ENCODE measurements at regions not wholly inside any gene's neighbourhood (a gene's known extent, or its start where the extent isn't known, plus 50 kb on each side); places are given as distances from the start of the nearest gene placed in this dataset.
"Not testable (repeated sequence)": the region's sequence is repeated elsewhere in the genome, so short reads cannot be mapped to it uniquely, and the experiment has no call there.

DNA sequence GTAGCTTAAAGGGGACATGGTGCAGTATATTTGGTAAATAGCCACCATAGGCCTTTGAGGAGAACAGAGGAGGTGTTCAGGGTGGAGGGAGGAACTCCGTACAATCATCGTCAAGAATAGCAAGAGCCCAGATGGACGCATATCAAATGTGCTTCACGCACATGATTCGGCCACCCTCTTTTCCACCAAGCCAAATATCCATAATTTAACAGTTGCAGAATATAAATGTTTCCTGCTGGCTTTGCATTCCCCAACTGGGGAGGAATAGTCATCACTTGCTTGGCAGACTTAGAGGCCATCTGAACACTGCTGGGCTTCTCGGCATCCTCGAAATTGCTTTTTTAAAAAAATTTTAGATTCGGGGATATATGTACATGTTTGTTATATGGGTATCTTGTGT lies 111.9 kb upstream of the ERCC4 start:
- DNase-seq (ENCODE audit: low spot score): no peak

DNA sequence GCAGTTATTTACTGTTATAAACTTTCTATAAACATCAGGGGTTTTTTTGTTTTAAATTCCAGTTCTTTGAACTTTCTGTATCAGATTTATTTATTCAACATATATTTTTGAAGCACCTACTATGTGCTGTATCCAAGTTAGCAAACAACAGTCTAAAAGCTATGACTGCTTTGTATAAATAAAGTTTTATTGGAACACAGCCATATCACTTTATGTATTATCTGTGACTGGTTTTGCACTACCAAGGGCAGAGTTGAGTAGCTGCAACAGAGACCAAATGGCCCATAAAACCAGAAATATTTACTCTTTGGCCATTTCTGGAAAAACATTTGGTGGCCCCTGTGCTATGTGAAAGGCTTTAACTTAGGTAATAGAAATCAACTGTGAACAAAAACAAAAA lies 110.2 kb upstream of the ERCC4 start:
- DNase-seq (ENCODE audit: low spot score): no peak

DNA sequence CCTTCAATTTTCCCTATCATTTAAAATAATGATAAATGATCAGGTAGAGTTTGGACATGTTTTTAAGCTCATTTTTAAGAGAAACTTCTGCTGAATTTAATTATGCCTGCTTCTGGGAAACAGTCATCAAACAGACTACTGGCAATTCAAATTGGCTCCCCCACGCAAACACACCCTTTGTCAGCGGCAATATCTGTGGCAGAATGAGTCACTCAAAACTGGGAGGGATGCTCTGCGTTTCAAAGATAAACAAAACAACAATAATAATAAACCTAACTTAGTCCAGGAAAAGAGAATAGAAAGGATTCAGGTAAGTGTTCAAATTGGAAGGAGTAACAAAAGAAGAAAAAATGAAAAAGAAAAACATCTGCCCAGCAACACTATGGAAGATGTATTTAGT lies 108.1 kb upstream of the ERCC4 start:
- no peak for DNase-seq (ENCODE audit: low spot score)

DNA sequence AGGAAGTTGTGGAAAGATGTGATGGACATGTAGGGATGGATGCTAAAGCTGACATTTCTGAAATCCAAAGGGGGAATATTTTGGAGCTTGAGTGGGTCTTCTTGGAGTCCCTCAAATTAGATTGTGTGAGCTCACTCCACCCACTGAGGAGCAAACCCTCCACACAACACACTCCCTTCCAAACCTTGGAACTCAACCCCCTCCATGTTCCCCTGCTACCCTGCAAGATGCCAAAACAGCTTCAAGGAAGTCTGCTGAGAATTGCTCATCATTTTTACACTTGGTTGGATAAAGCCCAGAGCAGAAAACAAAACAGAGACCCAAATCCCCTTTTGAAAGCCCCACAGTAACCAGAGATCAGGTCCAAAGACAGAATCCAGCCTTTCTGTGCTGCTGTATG lies 103.3 kb upstream of the ERCC4 start:
- DNase-seq (ENCODE audit: low spot score): no peak

DNA sequence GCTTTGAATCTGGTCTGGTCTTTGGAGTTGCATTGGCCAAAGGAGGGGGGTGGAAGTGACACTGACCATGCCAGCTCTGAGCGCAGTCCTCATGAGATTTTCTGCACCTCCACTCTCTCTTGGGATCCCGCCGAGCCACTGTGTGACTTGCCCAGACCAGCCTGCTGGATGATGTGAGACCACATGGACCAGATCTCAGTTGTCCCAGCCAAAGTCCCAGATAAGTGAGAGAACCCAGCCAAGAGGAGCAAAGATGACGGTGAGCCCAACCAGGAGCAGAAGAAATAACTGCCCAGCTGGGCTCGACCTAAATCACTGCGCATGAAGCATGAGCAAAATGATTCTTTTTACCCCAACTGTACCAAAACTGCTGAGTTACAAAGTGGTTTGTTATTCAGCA lies 96.5 kb upstream of the ERCC4 start:
- no peak for DNase-seq (ENCODE audit: low spot score)

DNA sequence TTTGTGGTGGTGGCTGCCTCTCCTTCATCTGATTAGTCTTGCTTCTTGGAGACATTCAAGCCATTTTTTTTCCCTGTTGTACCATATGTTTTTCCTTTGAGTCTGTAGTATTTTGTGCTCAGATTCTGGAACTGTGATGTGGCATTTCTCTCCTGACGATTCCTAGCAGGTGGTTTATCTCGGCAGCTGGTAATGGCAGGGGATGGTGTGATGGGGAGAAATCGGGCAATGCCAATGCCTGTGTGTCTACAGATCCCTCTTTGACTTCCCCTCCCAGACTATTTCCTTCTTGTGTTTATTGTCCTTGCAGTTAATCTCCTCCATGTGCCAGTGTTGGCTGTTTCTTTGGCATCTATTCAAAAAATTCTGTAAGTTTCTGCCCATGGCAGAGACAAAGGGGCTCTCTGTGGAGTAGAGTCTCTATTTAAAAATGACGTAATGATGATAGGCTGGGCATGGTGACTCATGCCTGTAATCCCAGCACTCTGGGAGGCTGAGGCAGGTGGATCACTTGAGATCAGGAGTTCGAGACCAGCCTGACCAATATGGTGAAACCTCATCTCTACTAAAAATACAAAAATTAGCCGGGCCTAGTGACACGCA lies 90.2 kb upstream of the ERCC4 start:
- DNase-seq (ENCODE audit: low spot score): no peak

DNA sequence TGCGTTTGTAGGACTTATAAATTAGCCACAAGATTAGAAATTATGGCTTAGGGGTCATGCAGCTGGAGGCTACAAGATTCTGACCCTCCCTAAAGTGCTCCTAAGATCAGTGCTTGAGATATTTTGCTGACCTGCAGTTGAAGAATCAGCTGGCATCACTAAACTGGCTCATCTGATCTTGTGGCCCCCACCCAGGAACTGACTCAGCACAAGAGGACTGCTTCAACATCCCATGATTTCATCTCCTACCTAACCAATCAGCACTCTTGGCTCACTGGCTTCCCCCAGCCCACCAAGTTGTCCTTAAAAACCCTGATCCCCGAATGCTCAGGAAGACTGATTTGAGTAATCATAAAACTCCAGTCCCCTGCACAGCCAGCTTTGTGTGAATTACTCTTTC lies 86.4 kb upstream of the ERCC4 start:
- no peak for DNase-seq (ENCODE audit: low spot score)

DNA sequence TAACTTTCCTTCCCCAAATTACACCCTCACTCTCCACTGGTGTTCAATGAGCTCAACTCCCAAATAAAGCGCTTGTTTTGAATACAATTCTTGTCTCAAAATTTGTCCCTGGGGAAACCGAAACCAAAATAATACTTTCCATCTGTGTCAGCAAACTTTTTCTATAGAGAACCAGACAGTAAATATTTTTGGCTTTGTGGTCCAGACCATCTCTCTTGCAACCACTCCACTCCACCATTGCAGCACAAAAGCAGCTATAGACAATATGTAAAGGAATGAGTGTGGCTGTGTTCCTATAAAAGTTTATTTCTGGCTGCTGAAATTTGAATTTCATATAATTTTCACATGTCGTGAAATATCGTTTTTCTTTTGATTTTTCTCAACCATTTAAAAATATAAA lies 84.6 kb upstream of the ERCC4 start:
- no peak for DNase-seq (ENCODE audit: low spot score)

DNA sequence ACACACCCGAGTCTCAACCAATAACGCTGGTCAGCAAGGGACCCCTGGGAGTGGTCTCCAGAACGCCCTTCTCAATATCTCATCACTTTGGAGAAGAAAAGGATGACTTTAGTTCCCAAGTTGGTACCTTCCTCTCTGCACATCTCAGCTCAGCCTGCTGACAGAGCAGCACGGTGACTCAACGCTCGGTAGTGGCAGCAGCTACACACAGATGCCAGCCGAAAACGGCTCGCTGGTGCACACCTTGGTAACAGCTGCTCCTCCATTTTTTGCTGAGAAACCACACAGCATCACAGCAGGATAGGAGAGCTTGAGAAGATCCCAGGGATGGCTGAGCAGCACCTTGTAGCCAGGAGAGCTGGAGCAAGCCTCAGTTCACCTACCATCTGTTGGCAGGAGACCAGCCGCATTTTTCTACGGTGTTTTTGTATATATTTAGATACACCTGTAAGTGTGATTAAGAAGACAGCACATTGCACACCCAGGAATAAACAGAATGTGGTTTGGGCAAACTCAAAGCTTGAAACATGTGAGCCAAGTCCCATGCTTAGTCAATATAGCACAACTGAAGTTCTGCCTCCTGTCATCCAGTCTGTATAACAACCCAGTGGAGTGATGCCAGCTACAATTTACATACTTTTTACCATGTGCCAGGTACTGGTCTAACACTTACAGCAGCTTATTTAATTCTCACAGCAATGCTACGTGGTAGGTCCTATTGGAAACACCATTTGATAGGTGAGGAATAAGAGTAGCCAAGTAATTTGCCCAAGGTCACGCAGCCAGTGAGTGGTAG lies 83.8 kb upstream of the ERCC4 start:
- no peak for DNase-seq (ENCODE audit: low spot score)

DNA sequence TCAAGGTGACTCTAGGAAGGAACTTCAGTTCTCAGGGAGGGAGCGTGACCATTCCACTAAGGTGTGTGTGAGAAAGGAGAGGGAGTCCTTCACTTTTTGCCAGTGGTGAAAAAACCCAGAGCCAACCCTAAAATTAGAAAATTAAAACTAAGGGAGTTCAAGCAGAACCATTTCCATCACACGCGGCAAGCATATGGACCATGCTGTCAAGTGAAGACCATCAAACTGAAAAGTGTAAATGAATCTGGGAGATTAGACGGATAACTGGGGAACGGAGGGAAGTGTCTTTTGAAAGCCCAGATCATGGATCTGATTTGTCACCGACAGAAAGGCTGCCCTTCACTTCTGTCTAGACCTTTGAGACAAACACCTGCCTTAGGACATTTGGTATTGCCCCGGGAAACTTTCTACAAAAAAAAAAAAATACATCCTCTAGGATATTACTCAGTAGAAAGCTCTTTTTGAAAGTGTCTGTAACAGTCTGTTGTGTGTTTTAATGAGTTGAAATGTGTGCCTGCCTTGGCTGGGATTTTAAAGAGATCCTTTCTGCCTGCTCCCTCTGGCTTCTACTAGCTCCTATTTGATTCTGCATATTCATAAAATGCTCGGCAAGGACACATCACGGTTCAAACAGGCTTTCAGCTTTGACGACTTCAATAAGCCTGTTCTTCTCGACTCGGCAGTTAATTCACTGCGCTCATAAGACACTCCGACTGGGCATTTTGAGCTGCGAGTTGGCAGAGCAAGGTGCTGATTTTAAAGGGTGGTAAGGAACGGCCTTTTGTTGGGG lies 81.4 kb upstream of the ERCC4 start:
- DNase-seq (ENCODE audit: low spot score): no peak

DNA sequence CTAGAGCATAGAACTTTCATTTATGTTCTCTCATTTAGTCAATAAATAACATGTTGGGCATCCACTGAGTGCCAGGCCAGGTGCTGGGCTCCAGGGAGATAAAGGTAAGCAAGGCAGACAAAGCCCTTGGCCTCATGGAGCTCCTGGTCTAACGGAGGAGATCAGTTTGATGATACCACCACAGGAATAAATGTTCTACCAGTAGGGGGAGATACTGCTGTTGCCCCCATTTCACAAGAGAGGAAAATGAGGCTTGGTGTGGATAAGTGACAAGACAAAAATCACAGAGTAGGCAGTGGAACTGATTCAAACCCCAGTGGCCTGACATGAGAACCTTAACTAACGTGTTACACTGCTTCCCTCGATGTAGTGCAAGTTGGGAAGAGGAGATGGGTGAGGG lies 80.4 kb upstream of the ERCC4 start:
- no peak for DNase-seq (ENCODE audit: low spot score)

DNA sequence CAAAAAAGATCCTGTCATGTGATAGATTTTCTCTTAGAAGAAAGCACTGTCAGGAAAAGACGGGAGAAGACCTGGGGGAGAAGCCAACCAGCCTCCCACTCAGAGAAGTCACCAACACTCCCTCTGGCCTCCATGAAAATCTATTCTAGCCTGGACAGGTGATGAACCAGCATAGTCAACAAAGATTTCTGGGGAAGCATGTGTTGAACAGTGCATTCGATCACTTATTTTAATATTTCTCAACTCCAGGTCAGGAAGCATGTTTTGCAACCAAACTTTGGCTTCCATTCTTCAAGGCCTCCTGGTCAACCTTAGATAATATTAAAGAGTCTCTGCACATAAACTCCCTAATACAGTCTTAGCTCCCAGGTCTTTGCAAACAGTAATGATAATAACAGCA lies 74.7 kb upstream of the ERCC4 start:
- DNase-seq (ENCODE audit: low spot score): no peak

DNA sequence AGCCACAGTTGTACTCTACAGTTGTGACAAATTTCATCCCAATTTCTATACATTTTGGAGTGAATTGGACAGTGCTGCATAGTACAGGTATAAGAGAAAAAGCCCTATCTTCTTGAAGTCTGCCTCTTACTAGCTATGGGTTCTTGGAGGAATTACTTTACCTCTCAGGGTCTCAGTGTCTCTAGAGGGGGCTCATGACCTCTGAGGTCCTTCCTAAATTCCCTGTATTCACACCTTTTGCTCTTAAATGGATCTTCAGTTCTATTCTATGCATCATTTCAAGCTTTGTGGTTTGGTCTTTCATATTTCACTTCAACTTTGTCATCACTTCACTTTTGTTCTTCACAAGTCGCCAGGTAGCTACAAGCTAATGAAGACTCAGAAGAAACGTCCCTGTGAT lies 71.2 kb upstream of the ERCC4 start:
- DNase-seq (ENCODE audit: low spot score): no peak

DNA sequence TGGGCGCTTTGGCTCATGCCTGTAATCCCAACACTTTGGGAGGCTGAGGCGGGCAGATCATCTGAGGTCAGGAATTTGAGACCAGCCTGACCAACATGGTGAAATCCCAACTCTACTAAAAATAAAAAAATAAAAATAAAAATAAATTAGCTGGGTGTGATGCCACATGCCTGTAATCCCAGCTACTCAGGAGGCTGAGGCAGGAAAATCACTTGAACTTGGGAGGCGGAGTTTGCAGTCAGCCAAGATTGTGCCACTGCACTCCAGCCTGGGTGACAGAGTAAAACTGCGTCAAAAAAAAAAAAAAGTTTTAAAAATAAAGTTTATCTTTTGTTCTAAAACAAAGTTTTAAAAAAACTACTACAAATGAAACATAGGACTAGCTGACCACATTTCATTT lies 69.8 kb upstream of the ERCC4 start:
- DNase-seq (ENCODE audit: low spot score): not testable (repeated sequence)

DNA sequence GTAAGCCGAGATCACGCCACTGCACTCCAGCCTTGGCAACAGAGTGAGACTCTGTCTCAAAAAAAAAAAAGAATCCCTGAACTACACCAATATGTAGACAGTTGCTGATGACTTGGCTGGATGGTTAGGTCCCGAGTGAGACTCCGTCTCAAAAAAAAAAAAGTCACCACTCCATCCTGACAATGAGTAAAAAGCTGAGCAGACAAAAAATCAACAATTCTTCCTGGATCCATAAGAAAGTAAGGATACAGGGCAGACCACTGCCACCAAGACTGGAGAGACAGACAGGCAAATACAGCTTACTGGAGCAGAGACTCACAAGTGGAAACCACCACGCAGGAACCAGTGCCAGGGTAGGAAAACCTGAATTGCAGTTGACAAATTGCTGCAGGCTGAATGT lies 67.1 kb upstream of the ERCC4 start:
- no peak for DNase-seq (ENCODE audit: low spot score)

DNA sequence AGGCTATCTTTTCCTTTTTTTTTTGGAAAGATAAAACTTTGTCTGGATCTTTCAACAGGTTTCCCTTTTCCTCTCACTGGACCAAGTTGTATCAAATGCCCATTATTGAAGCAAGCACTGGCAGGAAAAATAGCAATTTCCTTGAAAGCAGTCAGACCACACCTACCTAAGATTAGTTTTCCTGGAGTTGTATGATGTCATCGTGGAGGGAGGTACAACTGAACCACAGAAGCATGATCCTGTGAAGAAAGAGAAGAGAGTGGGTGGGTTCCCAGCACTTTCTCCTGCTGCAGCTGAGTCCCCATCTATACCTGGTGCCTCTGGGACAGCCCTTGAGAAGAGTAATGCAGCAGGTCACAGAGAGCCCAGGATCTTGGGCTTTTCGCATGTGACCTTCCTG lies 63.6 kb upstream of the ERCC4 start:
- no peak for DNase-seq (ENCODE audit: low spot score)

DNA sequence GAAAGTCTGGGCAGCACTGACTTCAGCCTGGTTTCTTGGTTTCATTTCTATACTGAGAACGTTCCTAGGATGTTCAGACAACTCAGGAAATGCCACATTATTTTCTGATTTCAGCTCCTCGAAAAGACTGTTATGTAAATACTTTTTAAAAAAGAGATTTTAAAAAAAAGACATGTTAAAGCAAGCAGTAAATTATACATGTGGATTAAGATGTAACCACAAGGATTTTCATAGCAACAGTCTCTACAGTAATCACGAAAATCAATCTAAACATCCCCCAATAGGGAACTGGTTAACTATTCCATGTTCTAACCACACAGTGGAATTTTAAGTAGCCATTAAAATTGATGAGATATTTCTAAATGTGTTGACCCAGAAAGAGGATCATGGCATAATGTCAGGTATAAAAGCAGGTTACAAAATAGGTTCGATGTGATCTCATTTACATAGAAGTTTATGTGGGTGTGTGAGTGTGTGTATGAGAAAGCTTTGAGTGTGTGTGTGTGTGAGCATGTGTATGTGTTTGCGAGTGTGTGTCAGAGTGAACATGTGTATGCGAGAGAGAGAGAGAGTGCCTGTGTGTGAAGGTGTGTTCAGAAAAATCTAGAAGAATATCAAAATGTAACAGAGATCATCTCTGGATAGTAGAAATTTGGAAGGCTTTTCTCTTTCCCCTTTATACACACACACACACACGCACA lies 63.0 kb upstream of the ERCC4 start:
- DNase-seq (ENCODE audit: low spot score): no peak

DNA sequence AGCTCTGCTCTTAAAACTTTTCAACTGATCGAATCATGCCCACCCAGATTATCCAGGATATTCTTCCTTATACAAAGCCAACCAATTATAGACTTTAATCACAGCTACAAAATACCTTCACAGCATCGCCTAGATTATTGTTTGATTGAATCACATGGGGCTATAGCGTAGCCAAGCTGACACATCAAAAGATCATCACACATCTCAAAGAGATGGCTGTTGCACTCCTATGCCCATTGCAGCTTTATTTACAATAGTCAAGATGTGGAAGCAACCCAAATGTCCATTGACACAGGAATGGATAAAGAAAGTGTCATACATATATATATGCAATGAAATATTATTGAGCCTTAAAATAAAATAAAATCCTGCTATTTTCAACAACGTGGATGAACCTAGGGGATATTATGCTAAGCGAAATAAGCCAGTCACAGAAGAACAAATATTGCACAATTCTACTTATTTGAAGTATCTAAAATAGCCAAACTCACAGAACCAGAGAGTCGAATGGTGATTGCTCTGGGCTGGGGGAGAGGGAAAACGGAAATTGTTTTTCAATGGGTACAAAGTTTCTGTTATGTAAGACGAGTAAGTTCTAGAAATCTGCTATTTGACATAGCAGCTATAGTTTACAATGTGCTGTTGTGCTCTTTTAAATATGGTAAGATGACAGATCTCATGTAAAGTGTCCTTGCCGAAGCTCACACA lies 60.9 kb upstream of the ERCC4 start:
- DNase-seq (ENCODE audit: low spot score): no peak

DNA sequence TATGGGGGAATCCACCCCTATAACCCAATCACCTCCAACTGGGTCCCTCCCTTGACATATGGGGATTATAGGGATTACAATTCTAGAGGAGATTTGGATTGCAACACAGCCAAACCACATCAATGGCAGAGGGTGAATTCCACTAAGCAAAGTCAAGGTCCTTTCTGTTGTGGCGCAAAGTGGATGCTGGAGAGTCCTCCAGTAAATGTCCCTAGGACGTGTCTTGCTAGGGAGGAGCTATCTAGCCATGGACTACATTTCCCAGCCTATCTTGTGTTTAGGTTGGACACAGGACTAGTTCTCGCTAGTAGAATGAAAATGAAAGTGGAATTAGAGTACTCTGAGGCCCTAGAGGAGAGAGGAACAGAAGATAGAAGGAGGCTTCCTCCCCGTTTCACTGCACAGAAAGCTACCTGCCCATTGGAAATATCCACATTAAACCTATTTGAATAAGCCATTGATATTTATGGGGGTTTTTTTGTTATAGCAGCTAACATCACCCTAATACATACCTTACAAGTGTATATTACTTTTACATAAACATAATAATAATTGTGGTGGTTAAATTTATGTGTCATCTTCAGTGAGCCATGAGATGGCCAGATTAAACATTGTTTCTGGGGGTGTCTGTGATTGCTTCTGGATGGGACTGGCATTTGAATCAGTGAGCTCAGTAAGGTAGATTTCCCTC lies 56.7 kb upstream of the ERCC4 start:
- DNase-seq (ENCODE audit: low spot score): no peak

DNA sequence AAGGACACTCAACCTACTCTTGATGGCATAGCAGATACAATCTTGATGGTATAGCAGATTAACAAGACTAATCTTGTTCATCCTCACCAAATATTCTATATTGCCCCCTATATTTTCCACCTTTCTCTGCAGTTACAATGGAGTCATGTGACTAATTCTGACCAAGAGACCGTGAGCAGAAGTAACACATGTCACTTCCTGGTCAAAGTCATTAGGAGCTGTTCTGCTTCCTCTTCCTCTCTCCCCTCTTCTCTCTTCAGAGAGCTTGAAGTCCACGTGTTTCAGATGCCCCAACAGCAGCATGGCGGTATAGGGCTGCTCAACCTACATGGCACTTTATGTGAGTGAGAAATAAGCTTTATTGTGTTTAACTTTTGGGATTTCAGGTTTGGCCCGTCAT lies 55.3 kb upstream of the ERCC4 start:
- DNase-seq (ENCODE audit: low spot score): no peak

DNA sequence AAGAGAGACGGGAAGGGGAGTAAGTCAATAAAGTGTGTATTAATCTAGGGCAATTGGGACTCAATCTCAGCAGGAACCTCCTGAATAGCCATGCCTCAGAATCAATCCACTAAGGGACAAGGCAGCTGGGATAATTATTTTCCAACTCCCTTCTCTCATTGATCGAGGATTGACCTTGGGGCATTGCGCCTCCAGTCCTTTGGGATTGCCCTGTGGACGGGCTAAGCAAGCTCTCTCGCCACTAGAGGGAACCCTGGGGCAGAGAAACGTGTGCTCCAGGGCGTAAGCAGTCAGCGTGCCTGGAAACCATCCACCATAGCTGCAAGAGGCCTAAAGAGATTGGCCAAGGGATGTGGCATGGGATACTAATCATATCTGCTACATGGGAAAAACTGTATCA lies 53.9 kb upstream of the ERCC4 start:
- peak; percentile 86 for DNase-seq (ENCODE audit: low spot score)
